ENCODE measurements at regions not wholly inside any gene's neighbourhood (a gene's known extent, or its start where the extent isn't known, plus 50 kb on each side); places are given as distances from the start of the nearest gene placed in this dataset.

GRCh38 chr6:25194172-25194678 is 84.9 kb upstream of the CARMIL1 start:
- TF ChIP-seq, protein P1, sequence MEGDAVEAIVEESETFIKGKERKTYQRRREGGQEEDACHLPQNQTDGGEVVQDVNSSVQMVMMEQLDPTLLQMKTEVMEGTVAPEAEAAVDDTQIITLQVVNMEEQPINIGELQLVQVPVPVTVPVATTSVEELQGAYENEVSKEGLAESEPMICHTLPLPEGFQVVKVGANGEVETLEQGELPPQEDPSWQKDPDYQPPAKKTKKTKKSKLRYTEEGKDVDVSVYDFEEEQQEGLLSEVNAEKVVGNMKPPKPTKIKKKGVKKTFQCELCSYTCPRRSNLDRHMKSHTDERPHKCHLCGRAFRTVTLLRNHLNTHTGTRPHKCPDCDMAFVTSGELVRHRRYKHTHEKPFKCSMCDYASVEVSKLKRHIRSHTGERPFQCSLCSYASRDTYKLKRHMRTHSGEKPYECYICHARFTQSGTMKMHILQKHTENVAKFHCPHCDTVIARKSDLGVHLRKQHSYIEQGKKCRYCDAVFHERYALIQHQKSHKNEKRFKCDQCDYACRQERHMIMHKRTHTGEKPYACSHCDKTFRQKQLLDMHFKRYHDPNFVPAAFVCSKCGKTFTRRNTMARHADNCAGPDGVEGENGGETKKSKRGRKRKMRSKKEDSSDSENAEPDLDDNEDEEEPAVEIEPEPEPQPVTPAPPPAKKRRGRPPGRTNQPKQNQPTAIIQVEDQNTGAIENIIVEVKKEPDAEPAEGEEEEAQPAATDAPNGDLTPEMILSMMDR (conservative IDR thresholded peaks at IDR 0.05; ENCODE audit: low read depth, low read length), result no peak
- TF ChIP-seq MAFK (IDR thresholded peaks at IDR 0.05; ENCODE audit: low read depth, low read length) (no peak), MXI1 (IDR thresholded peaks at IDR 0.05; ENCODE audit: borderline replicate concordance, low read depth, low read length) (no peak), RAD21 (IDR thresholded peaks at IDR 0.05; ENCODE audit: low read length) (no peak), SMC3 (IDR thresholded peaks at IDR 0.05; ENCODE audit: low read depth, low read length) (no peak), ELK1 (IDR thresholded peaks at IDR 0.05; ENCODE audit: borderline replicate concordance, low read depth, low read length) (no peak), NFE2L2 (IDR thresholded peaks at IDR 0.05; ENCODE audit: low read depth, low read length) (no peak)

All from IMR-90 (cell line).